GM19372 (cell line): ENCODE measurements at regions not wholly inside any gene's neighbourhood (a gene's known extent, or its start where the extent isn't known, plus 50 kb on each side); places are given as distances from the start of the nearest gene placed in this dataset.

Source experiments
- ATAC-seq: cut with Tn5 transposase; IDR thresholded peaks from one replicate; pipeline ENCODE4 v1.9.1; 2021; ENCODE audit warnings: mild to moderate bottlenecking, low read depth, moderate library complexity; ENCODE audit not compliant: unreplicated experiment

- no peak for ATAC-seq
These were observed 74.4 kb upstream of the PDE10A start for GRCh38 chr6:165737396-165737795.

- no peak for ATAC-seq
These were observed 72.0 kb upstream of the PDE10A start for GRCh38 chr6:165735065-165735464.

GRCh38 chr6:165733489-165733791, 70.4 kb upstream of the PDE10A start:
- no peak for ATAC-seq

GRCh38 chr6:165732696-165733488, 69.9 kb upstream of the PDE10A start:
- no peak for ATAC-seq

GRCh38 chr6:165729307-165729936, 66.4 kb upstream of the PDE10A start:
- peak; percentile 53 for ATAC-seq

GRCh38 chr6:165728216-165728615, 65.2 kb upstream of the PDE10A start:
- ATAC-seq, result no peak

GRCh38 chr6:165726965-165727381, 63.9 kb upstream of the PDE10A start:
- no peak for ATAC-seq

- ATAC-seq, result no peak
These were observed 63.3 kb upstream of the PDE10A start for GRCh38 chr6:165726290-165726875.

GRCh38 chr6:165725201-165725600, 62.2 kb upstream of the PDE10A start:
- no peak for ATAC-seq

- ATAC-seq, result no peak
These were observed 60.3 kb upstream of the PDE10A start for GRCh38 chr6:165723326-165723725.

- ATAC-seq, result no peak
These were observed 59.0 kb upstream of the PDE10A start for GRCh38 chr6:165722022-165722421.

- no peak for ATAC-seq
These were observed 58.3 kb upstream of the PDE10A start for GRCh38 chr6:165721356-165721755.

- no peak for ATAC-seq
These were observed 55.5 kb upstream of the PDE10A start for GRCh38 chr6:165718491-165718891.

GRCh38 chr6:165717732-165718465, 54.9 kb upstream of the PDE10A start:
- ATAC-seq, result no peak

GRCh38 chr6:165716886-165717285, 53.8 kb upstream of the PDE10A start:
- no peak for ATAC-seq

GRCh38 chr6:165715428-165715827, 52.4 kb upstream of the PDE10A start:
- no peak for ATAC-seq

- no peak for ATAC-seq
These were observed 51.9 kb upstream of the PDE10A start for GRCh38 chr6:165714907-165715306.

GRCh38 chr6:165713845-165714466, 50.9 kb upstream of the PDE10A start:
- ATAC-seq, result no peak
